Thyroid gland (tissue), 4 donors: ENCODE measurements at regions not wholly inside any gene's neighbourhood (a gene's known extent, or its start where the extent isn't known, plus 50 kb on each side); places are given as distances from the start of the nearest gene placed in this dataset.

ENCODE experiments used
- DNase-seq, 2 donors: peaks; one replicate each; pipeline ENCODE4 v3.0.0-alpha.2; 2019
- H3K27ac ChIP-seq, 3 donors: fragments of 200-600 bp; sonication (generic); 1 replicate in 2 of 3; 2 replicates in 1 of 3; pipeline ENCODE4 v1.5.1; 2016 to 2019; ENCODE audit warnings: mild to moderate bottlenecking in 1 of 3, moderate library complexity in 1 of 3
- H3K27me3 ChIP-seq: fragments of 200-600 bp; sonication (generic); one replicate; pipeline ENCODE4 v1.5.1; 2019
- H3K36me3 ChIP-seq, 2 donors: fragments of 200-600 bp; sonication (generic); one replicate each; pipeline ENCODE4 v1.5.1; 2016 to 2019
- H3K4me1 ChIP-seq, 2 donors: fragments of 200-600 bp; sonication (generic); one replicate each; pipeline ENCODE4 v1.5.1; 2017 to 2019
- H3K4me3 ChIP-seq, 3 donors: fragments of 200-600 bp; sonication (generic); replicated peaks in 1 of 3; 1 replicate in 2 of 3; 2 replicates in 1 of 3; pipeline ENCODE4 v1.5.1; 2016; ENCODE audit warnings: mild to moderate bottlenecking in 1 of 3
- H3K9me3 ChIP-seq: fragments of 200-600 bp; sonication (generic); one replicate; pipeline ENCODE4 v1.5.1; 2017
- POLR2A ChIP-seq, 2 donors: fragments of 450-650 bp; IDR thresholded peaks; one replicate each; pipeline ENCODE4 v1.6.1; 2017; ENCODE audit warnings: antibody characterized with exemption in 2 of 2, mild to moderate bottlenecking in 2 of 2, moderate library complexity in 1 of 2
- WGBS, 2 donors: methylation state at CpG; one replicate each; pipeline ENCODE4 v1.1.5; 2017; 5-methylcytosine and 5-hydroxymethylcytosine counted together
- intact Hi-C: fragments of 100-400 bp; cut with DNase I; formaldehyde crosslinking; loops from one replicate; pipeline ENCODE4 v1.15.1; 2023
- TF ChIP-seq, protein P1 (sequence below), 6 experiments: fragments of 200-600 bp in 3 of 6; fragments of 450-650 bp in 3 of 6; sonication (generic) in 3 of 6; IDR thresholded peaks; one replicate each; pipeline ENCODE4 v1.5.1; 2016 to 2019; ENCODE audit warnings: antibody characterized with exemption in 6 of 6, mild to moderate bottlenecking in 2 of 6, inconsistent platforms in 1 of 6, moderate library complexity in 1 of 6

DNA sequence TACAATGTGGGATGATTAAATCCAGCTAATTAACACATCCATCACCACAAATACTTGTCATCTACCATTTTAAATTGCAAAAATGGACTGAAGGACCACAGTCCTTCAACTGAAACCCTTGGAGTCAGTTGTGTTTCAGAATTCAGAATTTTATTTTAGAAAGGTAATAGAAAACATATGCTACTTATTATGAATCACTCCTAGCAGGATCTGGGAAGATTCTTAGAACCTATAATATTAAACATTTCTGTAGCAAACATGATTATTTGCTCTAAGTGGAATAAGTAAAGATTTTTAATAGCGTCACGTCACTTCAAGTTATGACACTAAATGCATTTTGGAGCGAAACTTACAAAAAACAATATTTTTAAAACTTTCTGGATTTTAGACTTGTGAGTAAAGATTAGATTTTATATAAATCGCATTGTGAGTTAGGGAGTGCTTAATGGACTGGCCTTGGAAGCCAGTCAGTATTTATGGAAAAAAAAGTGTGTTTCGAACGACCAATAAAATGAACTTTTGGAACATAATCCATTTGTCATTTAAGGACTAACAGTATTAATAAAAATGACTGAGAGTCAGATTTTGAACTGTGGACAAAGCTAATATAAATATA lies 71.8 kb upstream of the PHACTR2 start:
- Histone ChIP-seq H3K36me3 (no peaks in the 10 kb centered on the region), H3K9me3 (no peaks in the 10 kb centered on the region), H3K4me1 (peaks cover 4 to 24% of the 10 kb centered on the region in 2 donors), H3K4me3 (no peak overlapping the region), H3K27me3 (no peaks in the 10 kb centered on the region), H3K27ac (no peak overlapping the region)
- WGBS, 2 donors = 94 to 96% methylated on average over 6 of the region's 6 CpGs
- intact Hi-C loops = no loop called here
- no peak for TF ChIP-seq POLR2A (IDR thresholded peaks at IDR 0.05)
- TF ChIP-seq, protein P1, sequence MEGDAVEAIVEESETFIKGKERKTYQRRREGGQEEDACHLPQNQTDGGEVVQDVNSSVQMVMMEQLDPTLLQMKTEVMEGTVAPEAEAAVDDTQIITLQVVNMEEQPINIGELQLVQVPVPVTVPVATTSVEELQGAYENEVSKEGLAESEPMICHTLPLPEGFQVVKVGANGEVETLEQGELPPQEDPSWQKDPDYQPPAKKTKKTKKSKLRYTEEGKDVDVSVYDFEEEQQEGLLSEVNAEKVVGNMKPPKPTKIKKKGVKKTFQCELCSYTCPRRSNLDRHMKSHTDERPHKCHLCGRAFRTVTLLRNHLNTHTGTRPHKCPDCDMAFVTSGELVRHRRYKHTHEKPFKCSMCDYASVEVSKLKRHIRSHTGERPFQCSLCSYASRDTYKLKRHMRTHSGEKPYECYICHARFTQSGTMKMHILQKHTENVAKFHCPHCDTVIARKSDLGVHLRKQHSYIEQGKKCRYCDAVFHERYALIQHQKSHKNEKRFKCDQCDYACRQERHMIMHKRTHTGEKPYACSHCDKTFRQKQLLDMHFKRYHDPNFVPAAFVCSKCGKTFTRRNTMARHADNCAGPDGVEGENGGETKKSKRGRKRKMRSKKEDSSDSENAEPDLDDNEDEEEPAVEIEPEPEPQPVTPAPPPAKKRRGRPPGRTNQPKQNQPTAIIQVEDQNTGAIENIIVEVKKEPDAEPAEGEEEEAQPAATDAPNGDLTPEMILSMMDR (IDR thresholded peaks at IDR 0.05) = no peak
- DNase-seq = no peak

DNA sequence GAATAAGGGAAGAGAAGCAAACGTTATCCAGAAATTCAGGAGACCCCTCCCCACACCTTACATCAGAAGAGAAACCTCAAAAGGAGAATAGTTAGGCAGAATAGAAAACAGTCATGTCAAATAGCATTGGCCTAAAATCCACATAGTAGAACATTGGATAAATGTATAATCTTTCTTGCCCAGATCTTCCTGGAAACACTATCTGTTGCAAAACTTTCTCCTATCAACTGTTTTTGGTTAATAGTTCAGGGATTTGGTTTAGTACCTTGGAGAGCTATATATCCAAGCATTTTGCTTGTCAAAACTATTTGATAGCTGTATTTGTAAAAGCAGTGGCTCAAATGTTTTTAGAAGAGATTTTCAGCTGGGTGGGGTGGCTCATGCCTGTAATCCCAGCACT lies 74.3 kb upstream of the PHACTR2 start:
- Histone ChIP-seq H3K4me3 (no peak overlapping the region), H3K4me1 (peaks cover 13 to 28% of the 10 kb centered on the region in 2 donors), H3K36me3 (no peaks in the 10 kb centered on the region), H3K27me3 (no peaks in the 10 kb centered on the region), H3K27ac (no peak overlapping the region), H3K9me3 (no peaks in the 10 kb centered on the region)
- no peak for DNase-seq
- WGBS, 2 donors = 60 to 61% methylated on average over 1 of the region's 1 CpG
- intact Hi-C loops = no loop called here
- no peak for TF ChIP-seq POLR2A (IDR thresholded peaks at IDR 0.05)
- TF ChIP-seq, protein P1 (IDR thresholded peaks at IDR 0.05) = no peak

DNA sequence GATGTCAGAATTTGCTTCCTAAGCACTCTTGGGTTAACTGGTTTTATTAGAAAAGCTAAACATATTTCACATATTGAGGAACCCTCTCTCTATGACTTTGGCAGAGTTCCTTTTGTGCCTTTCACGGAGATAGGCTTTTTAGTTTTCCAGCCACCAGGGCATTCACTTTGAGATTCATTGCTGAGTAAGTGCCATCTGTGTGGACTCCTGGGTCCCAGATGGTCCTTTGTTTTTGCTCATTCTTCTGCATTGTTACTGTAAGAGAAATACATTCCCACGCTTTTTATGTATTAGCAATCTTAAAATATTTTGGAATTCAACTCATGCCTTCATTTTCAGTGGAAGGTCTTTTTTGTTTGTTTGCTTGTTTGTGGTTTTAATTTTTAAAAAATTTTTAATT lies 76.3 kb upstream of the PHACTR2 start:
- Histone ChIP-seq H3K27me3 (no peaks in the 10 kb centered on the region), H3K27ac (no peak overlapping the region), H3K4me1 (peaks cover 8 to 24% of the 10 kb centered on the region in 2 donors), H3K36me3 (no peaks in the 10 kb centered on the region), H3K4me3 (no peak overlapping the region), H3K9me3 (no peaks in the 10 kb centered on the region)
- 71 to 89% methylated on average over 2 of the region's 2 CpGs for WGBS, 2 donors
- intact Hi-C loops = no loop called here
- no peak for DNase-seq
- no peak for TF ChIP-seq POLR2A (IDR thresholded peaks at IDR 0.05)
- TF ChIP-seq, protein P1 (IDR thresholded peaks at IDR 0.05) = no peak

DNA sequence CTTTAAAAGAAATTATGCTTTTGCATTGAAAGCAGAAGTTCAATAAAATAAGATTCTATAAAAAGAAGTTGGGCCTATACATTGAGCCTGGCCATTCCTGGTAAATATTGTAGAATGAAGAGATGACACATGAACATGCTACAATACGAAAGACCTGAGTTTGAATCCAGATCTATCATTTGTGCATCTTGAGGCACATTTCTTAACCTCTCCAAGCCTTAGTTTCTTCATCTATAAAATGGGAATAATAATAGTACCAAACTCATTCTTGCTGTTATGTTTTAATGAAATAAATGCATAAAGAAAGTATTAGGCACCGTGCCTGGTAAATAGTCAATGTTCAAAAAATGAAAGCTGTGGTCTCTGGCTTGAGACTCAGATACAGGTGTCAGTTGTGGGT lies 76.9 kb upstream of the PHACTR2 start:
- H3K27me3 ChIP-seq = no peaks in the 10 kb centered on the region
- no peak for DNase-seq
- H3K4me1 ChIP-seq = peaks cover 10 to 30% of the 10 kb centered on the region in 2 donors
- H3K9me3 ChIP-seq = no peaks in the 10 kb centered on the region
- H3K36me3 ChIP-seq = no peaks in the 10 kb centered on the region
- no peak overlapping the region for H3K4me3 ChIP-seq
- intact Hi-C loops = no loop called here
- 95 to 97% methylated on average over 2 of the region's 2 CpGs for WGBS, 2 donors
- H3K27ac ChIP-seq = no peak overlapping the region
- TF ChIP-seq, protein P1 (IDR thresholded peaks at IDR 0.05) = no peak
- no peak for TF ChIP-seq POLR2A (IDR thresholded peaks at IDR 0.05)

DNA sequence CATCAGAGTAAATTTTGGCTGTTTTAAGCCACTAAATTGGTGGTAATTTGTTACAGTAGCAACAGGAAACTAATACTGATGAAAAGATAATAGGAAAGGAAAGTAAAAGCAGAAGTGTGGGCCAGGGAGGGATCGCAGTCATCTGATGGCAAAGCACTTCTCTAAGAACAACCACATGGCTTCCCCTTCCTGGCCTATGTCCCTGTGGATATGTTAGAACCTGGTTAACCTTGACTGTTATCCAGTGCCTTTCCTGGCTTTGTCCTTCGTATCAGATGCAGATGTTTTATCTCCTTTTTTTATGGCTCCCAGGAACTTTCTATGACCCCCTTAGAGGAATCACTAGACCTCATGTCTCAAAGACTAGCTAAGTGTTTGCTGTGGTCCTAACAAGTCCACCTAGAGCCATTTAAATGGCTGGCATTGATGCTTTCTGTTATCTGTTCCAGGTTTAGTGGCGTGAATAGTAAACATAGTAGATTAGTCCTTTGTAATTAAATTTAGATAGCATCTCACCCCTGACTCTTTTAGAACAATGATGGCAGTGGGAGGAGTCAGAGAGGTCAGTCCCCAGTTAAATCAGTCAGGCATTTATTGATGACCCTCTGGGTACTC lies 79.2 kb upstream of the PHACTR2 start:
- Histone ChIP-seq H3K27ac (no peak overlapping the region), H3K9me3 (no peaks in the 10 kb centered on the region), H3K27me3 (no peaks in the 10 kb centered on the region), H3K36me3 (no peaks in the 10 kb centered on the region), H3K4me3 (no peak overlapping the region), H3K4me1 (peaks cover 30 to 44% of the 10 kb centered on the region in 2 donors)
- TF ChIP-seq, protein P1 (IDR thresholded peaks at IDR 0.05) = no peak
- TF ChIP-seq POLR2A (IDR thresholded peaks at IDR 0.05) = no peak
- 69 to 79% methylated on average over 3 of the region's 3 CpGs for WGBS, 2 donors
- intact Hi-C loops = no loop called here
- DNase-seq = no peak
